Right hindlimb (tissue), 1 donor: ENCODE measurements at regions not wholly inside any gene's neighbourhood (a gene's known extent, or its start where the extent isn't known, plus 50 kb on each side); places are given as distances from the start of the nearest gene placed in this dataset.
"Not testable (repeated sequence)": the region's sequence is repeated elsewhere in the genome, so short reads cannot be mapped to it uniquely, and the experiment has no call there.

ENCODE experiments used
- DNase-seq: peaks from one replicate; pipeline ENCODE4 v3.0.0-alpha.2; 2018

DNA sequence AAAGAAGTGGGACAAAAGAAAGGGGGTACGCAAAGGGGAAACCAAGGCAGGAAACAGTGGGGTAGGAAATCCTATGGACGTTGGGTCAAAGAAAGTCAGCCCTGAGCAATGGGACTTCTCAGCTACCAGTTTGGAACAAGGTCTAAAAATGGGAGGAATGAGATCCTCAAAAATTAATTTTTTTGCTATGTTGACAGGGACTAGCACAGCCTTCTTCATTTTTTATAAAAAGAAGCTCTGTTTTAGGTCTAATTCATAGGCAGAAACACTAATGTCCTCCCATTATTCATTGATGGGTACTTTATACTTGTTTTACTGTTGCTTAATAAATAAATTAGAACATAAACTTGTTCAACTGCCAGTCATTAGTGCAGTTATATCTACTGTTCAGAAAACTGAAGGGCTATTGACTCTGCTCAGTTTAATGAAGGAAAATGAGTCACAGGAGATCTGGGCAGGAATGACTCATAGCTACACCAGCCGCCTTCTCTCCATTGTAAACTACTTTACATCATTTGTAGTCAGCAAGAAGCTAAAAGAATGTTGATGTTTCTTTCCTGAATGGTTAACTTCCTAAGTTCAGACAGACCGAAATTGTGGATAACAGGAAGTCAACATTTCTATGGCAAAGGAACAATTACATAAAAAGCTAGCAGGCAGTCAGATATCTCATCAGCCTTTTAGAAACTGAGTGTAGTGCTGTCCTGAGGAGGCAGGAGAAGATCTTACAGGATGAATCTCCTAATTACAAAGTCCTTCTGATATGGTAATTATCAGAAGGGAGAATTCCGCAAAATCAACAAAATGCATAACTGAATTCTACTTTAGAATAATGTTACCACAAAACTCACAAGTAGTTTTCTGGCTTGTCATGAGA lies 356.4 kb upstream of the PKN2 start:
- no peak for DNase-seq

DNA sequence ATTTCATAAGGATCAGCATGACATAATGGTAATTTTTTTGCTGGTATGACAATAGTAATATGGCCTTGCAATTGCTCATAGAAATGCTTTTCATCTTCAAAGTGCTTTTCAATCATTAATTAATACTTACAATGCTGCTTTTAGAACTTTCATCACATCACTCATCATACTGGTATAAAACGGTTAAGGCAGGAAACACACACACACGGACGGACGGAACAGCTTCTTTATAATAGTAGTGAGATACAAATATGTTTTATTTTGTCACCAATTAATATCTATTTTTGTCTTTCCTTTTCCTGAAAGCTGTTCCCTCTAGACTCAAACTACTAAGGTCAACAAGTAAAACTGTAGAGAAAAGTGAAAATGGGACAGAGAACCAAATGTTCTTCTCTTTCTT lies 353.9 kb upstream of the PKN2 start:
- no peak for DNase-seq

DNA sequence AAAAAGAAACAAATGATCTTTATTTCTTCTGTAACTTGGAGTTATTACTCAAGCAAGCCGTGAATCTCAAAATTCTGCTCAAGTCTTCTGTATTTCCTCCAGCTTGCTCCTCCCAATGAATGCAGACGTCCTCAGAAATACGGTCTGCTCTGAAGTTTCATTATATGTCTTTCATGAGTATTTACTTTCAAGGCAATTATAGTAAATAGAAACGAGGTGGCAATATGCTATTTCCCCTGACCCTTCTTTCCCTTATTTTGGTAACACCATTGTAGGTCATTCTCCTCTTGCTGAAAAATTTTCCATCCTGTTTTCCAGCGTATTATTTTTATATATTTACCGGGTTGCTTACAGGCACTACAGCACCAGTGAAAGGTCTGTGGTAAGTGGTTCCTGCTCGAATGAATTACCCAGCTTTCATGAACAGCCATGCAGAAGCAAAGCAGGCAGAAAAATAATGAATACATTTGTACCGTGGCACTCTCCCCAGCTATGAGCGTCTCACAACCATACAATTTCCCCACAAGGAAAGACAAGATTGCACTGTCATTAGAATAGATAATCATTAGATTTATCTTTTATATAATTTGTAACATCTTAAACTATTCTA lies 350.9 kb upstream of the PKN2 start:
- no peak for DNase-seq

DNA sequence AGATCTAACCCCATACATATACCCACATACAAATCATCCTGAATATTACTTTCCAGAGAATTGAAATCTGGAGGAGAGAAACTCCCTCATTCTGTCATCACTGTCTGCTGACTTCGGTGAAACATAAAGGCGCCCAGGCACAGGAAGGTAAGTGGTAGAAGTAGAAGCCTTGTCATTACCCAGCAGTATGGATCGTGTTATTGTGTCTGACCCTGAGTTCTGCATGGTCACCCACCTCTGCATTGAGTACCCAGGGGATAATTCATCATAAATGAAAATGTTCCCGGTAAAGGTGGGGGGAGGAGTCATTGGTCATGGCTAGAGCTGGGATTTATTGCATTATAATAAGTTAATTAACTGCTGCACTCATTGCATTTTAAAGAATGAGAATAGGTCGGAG lies 342.6 kb upstream of the PKN2 start:
- no peak for DNase-seq

DNA sequence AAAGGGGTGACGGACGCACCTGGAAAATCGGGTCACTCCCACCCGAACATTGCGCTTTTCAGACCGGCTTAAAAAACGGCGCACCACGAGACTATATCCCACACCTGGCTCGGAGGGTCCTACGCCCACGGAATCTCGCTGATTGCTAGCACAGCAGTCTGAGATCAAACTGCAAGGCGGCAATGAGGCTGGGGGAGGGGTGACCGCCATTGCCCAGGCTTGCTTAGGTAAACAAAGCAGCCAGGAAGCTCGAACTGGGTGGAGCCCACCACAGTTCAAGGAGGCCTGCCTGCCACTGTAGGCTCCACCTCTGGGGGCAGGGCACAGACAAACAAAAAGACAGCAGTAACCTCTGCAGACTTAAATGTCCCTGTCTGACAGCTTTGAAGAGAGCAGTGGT lies 342.0 kb upstream of the PKN2 start:
- not testable (repeated sequence) for DNase-seq

DNA sequence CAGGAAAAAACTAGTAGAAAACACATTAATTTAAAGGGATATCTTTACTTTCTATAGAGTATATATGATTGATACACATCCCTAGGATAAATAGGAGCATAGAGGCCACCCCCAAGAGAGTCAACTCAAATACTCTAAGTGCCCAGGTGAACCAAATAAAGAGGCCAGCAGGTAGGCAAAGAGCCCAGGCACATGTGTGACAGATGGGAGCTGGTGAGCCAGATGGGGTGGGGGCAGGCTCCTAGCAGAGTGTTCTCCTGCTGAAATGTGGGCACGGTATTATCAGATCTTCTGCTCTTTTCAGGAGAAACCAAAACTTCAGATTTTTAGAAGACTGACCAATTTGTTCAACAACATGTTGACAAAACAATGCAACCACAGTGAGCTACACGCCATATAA lies 333.4 kb upstream of the PKN2 start:
- DNase-seq = no peak

DNA sequence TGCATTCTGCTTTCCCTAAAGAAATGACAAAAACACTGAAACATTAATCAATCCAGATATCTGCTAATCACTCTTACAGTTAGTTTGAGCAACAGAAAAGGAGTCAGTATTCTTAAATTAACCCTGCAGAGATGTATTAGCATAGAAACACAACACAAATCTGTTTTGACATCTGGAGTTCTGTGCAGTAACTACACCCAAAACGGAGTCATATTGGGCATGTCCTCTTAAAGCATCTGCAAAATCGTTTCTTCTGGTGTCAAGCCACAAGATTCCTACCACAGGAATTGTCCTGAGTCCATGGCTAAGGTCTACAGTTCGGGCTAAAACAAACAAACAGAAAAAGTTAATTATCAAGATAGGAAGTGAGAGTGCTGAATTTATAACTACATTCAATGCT lies 332.1 kb upstream of the PKN2 start:
- DNase-seq = no peak

DNA sequence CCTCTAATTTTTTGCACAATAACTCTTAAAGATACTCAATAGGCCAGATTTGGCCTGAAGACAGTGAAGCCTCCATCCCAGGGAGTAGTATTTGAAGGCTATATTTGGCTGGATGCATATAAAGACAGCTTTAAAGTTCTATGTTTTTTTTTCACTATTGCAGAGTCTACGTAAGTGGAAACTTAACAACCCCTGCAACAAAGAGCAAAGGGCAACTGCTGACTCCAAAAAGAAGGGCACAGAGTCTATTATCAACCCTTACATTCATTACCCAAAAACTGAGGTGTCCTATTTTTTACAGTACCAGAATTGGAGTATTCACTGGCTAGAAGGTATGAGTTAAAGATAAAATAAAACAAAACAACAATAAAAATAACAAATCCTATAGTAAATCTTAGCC lies 329.8 kb upstream of the PKN2 start:
- DNase-seq = no peak

DNA sequence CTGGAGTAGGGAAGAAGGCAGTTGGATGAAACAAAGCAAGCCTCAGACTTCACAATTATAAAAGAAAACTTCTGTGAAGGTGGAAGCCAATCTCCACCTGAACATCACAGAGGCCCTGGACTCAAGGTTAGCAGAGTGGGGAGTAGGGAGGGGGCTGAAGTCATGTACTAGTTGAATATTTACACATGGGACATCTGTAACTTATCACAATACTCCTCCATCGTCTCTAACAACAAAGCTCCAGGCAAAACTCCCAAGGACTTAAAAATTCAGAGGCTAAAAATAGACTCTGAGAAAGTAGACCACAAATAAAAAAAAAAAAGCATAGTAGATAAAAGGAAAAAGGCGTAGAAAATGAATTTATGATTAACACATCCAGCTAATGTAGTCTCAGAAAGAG lies 326.3 kb upstream of the PKN2 start:
- no peak for DNase-seq

DNA sequence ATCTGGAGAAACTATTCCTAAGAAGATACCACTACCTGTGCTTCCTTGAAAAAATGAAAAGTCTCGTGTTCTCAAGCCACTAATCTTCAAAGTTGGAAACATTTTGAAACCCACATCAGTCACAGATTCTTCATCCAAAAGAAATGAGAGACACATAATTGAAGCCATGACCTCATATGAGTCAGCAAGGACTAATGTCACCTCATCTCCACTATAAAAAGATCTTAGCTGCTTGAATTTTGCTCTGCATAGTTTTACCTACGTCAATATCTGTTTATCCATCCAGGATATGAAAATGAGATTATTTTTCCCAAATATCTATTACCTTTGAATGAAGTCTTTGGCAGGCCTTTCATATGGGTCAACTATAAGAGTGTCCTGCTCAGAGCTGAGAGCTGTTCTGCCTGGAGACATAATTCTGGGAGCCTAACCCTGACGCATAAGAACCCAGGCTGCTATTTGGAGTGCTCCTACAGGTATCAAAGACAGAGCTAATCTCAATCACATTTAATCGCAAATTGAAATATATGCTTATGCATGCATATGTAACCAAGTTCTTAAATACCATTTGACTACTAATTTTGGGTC lies 312.5 kb upstream of the PKN2 start:
- no peak for DNase-seq

DNA sequence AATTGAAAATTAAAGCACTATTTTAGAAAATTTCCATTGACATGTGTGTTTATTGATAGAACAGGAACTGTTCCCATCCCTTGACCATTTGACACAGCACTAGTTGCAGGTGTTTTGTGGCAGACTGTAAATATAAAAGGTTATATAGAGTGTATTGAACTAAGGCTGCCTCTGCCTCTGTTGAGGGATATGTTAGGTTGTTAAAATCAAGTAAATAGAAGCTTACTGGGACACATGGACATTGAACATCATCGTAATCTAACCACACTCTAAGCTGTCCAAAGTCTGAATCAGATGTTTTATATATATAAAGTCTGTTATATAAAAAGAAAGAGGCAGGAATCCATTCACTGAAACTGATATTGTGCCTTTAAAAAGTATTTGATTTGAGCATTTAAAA lies 308.1 kb upstream of the PKN2 start:
- no peak for DNase-seq

DNA sequence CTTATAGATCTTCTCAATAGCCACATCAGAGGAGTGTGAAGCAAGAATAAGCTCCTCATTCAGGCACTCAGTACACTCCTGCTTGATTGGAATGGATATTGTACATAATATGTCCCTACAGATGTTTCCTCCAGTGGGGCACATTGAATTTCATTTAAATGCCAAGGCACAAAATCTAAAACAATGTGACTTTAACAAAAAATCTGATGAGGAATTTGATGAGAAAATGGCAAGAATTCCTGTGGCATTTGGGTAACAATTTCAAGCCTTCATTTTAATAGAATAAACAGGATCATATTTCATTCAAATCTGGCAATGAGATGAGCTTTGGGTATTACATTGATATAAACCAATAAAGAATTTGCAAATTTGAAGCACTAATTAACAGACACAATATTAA lies 307.7 kb upstream of the PKN2 start:
- no peak for DNase-seq

DNA sequence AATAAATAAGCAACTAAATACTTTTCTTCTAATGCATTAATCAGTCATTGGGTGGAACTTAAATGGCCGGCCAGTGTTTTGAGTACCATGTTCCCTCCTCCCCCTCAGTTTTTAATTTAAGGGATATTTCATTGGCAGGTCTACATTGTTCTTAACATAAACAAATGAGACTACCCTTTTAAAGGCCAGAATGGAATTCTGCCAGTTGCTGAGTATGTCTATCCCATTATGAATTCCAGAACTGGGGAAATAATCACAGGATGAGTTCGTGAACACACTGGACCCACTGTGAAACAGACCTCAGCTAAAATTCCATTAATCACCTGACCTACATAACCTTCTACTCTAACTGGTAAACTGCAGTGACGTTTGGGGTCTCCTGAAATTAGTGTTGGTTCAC lies 305.5 kb upstream of the PKN2 start:
- peak; percentile 16 for DNase-seq

DNA sequence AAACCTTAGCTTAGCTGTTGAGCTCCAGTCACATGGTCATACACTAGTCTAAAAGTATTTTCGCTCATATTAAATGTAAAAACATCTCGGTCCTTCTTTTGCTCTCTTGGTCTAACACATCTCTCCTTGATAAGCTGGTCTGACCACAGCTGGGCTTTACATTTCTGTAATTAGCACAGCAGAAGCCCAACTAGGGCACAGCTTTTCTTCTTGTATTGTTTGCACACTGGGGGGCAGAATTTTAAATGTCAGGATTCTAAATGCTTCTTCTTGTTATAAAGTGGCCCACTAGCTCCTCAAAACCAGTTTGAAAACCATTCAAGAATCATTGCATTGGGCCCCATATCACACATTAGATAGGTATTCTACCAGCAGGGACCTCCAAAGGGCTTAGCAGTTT lies 289.1 kb upstream of the PKN2 start:
- no peak for DNase-seq

DNA sequence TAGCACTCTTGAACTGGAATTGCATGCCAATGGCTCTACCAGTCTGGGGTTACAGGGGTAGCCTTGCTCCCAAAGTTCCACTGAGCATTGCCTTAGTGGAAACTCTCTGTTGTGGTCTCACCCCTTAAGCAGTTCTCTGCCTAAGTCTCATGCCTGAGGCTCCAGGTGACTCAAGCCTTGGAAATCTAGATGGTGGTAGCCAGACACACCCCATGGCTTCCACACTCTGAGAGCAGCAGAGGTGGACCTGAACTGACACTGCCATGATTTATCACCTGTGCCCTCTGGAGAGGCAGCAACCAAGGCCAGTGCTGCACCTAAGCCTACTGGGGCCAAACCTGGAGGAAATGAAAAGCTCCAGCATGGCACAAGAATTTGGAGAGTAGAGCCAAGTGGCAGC lies 285.7 kb upstream of the PKN2 start:
- no peak for DNase-seq

DNA sequence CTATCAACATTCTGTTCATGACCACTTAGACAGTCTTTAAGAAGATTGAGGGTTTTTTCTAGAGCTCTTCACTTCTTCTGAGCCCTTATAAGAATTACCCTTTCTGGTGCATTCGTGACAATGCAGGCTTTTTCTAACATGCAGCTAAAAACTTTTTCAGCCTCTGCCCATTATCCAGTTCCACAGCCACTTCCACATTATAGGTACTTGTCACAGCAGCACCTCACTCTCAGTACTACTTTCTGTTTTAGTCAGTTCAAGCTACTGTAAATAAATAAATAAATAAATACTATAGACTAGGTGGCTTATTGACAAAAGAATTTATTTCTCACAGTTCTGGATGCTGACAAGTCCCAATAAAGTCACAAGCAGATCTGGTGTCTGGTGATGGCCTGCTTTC lies 284.4 kb upstream of the PKN2 start:
- DNase-seq = no peak

DNA sequence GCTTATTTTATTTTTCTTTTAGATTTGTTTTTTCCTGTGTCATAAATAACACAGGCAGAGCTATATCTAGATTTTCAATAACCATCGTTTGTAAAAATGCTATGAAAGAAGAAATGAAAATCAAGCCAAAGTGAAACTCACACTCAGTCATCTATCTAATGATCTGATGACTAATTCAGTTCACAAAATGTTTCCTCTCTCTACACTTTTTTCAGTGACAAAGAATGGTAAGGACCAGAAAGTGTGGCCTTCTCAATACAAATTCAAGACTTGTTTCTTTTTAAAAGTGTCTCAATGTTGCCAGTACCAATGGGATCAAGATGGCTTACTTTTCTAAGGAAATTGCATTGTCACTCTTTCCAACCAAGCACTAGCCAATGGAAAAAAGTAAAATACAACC lies 282.8 kb upstream of the PKN2 start:
- no peak for DNase-seq

DNA sequence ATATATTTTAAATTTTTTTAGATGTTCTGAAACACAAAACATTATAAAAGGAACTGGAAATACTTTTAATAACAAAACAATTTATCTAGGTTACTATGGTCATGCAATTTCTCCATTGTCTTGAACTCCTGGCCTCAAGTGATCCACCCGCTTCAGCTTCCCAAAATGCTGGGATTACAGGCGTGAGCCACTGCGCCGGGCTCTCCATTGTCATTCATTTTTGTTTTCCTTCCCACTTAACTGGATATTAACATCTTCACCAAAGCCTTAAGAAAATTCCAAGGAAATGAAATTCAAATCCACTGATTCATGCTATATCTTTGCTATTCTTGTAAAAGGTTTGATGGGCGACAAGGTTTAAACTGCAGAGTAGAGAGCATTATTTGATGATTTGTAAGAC lies 279.5 kb upstream of the PKN2 start:
- DNase-seq = no peak

DNA sequence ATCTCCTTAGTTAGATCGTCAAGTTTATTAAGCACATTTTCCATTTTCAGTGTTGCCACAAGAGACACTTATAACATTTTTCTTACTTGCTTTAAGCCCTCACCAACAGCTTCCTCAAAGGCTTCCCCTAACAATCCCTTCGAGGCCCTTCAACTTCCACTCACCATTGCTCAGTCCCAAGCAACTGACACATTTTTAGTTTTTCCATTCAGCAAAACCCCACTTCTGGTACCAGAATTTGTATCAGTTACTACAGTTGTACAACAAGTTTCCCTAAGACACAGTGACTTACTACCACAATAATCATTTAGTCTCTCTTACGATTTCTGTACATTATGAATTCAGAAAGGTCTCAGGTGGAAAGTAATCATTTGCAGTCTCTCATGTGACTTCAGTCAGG lies 276.8 kb upstream of the PKN2 start:
- no peak for DNase-seq

DNA sequence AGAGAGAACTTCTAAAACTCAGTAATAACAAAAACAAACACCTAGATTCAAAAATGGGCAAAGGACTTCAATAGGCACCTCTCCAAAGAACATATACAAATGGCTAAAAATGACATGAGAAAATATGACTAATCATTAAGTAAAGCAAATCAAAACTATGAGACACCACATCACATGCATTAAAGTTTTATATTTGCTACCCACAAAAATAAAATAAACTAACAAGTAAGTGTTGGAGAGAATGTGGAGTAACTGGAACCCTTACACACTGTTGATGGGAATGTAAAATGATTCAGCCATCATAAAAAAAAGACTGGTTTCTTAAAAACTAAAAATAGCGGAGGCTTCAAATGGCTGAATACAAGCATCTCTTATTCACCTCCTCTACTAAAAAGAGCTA lies 262.1 kb upstream of the PKN2 start:
- no peak for DNase-seq

DNA sequence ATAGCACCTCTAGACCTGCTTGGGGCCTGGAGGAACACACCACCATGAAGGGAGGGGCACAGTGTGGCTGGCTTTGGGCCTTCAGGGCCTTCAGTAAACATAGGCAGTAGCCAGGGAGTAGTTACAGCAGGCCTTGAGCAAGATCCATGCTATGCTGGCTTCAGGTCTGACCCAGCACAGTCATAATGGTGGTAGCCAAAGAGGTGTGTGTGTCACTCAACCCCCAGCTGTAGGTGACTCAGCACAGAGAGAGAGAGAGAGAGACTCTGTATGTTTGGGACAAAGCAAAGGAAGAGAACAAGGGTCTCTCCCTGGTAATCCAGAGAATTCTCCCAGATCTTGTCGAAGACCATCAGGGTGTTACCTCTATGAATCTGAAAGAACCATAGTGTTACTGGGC lies 250.5 kb upstream of the PKN2 start:
- no peak for DNase-seq

DNA sequence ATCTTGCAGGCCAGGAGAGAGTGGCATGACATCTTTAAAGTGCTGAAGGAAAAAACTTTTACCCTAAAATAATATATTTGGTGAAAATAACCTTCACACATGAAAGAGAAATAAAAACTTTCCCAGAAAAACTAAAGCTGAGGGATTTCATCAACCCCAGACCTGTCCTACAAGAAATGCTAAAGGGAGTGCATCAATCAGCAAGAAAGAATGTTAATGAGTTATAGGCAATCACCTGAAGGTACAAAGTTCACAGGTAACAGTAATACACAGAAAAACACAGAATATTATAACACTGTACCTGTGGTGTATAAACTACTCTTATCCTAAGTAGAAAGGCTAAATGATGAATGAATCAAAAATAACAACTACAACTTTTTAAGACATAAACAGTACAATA lies 249.2 kb upstream of the PKN2 start:
- DNase-seq = no peak

DNA sequence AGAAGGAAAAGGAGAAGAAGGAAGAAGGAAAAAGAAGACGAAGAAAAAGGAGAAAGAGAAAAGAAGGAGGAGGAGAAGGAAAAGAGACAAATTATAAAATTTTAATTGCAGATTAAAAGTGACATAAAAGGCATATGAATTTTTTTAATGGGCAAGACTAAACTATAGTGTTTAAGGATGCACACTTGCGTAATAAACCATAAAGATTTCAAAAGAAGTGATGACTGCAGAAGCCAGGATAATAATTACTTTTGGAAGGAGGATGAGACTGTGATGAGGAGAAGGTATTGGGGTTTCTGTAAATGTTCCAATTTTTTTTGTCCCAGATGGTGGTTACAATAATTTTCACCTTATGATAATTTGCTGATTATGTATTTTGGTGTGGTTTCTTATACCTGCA lies 243.1 kb upstream of the PKN2 start:
- DNase-seq = no peak

DNA sequence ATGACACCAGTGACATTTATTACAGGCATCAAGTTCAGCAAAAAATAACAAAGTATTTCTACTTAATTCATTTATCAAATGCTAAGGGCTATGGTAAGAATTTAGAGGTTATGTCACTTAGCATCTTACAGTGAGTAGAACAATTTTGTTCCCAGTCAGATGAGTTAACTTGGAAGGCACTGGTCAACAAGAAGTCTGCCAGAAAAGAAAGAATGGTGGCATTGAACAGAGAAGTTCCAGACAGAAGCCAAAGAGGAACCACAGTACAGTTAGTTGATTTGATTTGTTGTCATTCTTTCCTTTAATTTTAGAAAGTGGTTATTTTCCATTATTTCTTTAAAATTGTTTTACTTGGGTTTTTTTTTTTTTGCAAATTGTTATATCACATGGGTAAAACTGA lies 232.2 kb upstream of the PKN2 start:
- no peak for DNase-seq

DNA sequence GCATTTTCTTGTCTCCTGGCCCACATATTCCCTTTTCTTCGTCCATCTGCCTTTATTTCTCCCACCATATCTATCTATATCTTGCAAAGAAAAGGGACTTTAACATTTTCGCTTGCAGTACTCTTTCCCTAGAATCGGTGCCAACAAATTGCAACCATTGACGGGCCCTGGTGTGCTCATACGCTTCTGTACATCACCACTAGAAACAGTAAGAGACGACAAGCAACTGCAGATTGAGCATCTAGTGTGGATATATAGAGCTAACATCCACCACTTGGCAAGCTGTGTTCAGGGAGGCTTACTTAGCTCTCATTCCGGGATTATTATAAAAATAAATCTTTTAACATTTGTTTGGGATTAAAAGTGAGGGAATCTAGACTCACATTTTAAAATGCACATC lies 230.8 kb upstream of the PKN2 start:
- no peak for DNase-seq
